Mesothelial cell of epicardium (in vitro differentiated cells): ENCODE measurements at regions not wholly inside any gene's neighbourhood (a gene's known extent, or its start where the extent isn't known, plus 50 kb on each side); places are given as distances from the start of the nearest gene placed in this dataset.

Experiments used
- DNase-seq, 2 experiments: peaks; one replicate each; pipeline ENCODE4 v3.0.0; 2021; ENCODE audit warnings: low spot score in 2 of 2; ENCODE audit not compliant: unreplicated experiment in 2 of 2
- H3K27ac Mint-ChIP-seq: 2 replicates; pipeline ENCODE4 v1.8.0; 2021; ENCODE audit warnings: mixed read lengths
- H3K27me3 Mint-ChIP-seq: 2 replicates; pipeline ENCODE4 v1.8.0; 2021; ENCODE audit warnings: low read depth, mixed read lengths
- H3K36me3 Mint-ChIP-seq: 2 replicates; pipeline ENCODE4 v1.8.0; 2021; ENCODE audit warnings: mixed read lengths
- H3K4me1 Mint-ChIP-seq: 2 replicates; pipeline ENCODE4 v1.8.0; 2021; ENCODE audit warnings: mixed read lengths
- H3K4me3 Mint-ChIP-seq: 2 replicates; pipeline ENCODE4 v1.8.0; 2021; ENCODE audit warnings: mild to moderate bottlenecking, moderate library complexity, mixed read lengths
- H3K9me3 Mint-ChIP-seq: 2 replicates; pipeline ENCODE4 v1.8.0; 2021; ENCODE audit warnings: mixed read lengths
- TF ChIP-seq, protein P1 (sequence below): fragments of 200-600 bp; sonication (generic); IDR thresholded peaks from one replicate; pipeline ENCODE4 v1.5.0; 2021; ENCODE audit warnings: antibody characterized with exemption; ENCODE audit not compliant: unreplicated experiment

DNA sequence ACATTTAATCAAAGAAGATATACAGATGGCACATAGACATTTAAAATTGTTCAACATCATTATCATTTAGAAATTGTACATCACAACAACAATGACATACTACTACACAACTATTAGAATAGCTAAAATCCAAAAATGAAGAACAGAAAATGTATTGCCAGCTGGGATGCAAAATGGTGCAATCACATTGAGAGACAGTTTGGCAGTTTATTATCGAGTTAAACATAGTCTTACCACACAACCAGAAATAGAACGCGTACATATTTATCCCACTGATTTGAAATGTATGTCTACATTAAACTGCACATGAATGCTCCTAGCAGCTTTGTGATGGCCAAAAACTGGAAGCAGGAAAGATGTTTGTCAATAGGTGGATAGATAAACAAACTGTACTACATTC is 791.5 kb upstream of the MGAT4C start:
- TF ChIP-seq, protein P1, sequence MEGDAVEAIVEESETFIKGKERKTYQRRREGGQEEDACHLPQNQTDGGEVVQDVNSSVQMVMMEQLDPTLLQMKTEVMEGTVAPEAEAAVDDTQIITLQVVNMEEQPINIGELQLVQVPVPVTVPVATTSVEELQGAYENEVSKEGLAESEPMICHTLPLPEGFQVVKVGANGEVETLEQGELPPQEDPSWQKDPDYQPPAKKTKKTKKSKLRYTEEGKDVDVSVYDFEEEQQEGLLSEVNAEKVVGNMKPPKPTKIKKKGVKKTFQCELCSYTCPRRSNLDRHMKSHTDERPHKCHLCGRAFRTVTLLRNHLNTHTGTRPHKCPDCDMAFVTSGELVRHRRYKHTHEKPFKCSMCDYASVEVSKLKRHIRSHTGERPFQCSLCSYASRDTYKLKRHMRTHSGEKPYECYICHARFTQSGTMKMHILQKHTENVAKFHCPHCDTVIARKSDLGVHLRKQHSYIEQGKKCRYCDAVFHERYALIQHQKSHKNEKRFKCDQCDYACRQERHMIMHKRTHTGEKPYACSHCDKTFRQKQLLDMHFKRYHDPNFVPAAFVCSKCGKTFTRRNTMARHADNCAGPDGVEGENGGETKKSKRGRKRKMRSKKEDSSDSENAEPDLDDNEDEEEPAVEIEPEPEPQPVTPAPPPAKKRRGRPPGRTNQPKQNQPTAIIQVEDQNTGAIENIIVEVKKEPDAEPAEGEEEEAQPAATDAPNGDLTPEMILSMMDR = no peak
- peaks cover 9% of the 10 kb centered on the region for H3K27me3 Mint-ChIP-seq
- H3K36me3 Mint-ChIP-seq = no peaks in the 10 kb centered on the region
- H3K4me1 Mint-ChIP-seq = peaks cover 2% of the 10 kb centered on the region
- H3K27ac Mint-ChIP-seq = no peak overlapping the region
- DNase-seq = no peak
- H3K9me3 Mint-ChIP-seq = no peaks in the 10 kb centered on the region
- no peak overlapping the region for H3K4me3 Mint-ChIP-seq

DNA sequence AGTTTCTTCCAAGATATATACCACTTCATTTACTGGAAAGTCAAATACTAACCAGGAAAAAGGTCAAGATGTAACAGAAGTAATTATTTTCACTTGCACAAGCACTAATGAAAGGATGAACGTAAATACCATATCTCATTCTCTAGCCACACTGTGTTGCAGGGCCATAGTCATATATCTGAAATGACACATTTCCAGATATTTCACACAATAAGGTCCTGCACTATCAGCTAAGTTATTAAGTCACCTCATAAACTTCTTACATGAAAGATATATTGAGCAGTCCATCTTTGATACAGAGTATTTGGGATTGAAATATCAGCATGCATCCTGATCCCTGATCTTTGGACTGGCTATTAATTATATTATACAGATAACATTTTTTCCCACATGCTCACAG is 783.3 kb upstream of the MGAT4C start:
- H3K27me3 Mint-ChIP-seq = peaks cover 18% of the 10 kb centered on the region

DNA sequence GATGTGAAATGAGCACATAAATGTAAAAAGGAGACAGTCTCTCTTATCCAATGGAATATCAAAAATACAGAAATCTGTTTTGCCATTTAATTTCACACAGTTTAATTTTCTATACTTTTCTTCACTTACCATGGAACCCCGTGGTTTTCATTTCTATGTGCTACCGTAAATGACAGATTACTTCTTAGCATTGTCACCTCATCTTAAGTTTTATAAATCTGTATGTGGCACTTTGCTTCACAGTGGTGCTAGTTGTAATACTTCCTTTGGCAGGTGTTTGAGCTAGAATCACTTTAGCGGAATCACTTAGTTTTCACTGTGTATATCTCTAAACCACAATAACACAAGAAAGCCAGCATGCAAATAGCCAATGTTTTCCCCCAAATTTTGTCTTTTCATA is 781.9 kb upstream of the MGAT4C start:
- TF ChIP-seq, protein P1 = no peak
- Mint-ChIP-seq H3K27ac (no peak overlapping the region), H3K36me3 (no peaks in the 10 kb centered on the region), H3K9me3 (no peaks in the 10 kb centered on the region), H3K4me3 (no peak overlapping the region), H3K27me3 (peaks cover 21% of the 10 kb centered on the region), H3K4me1 (peaks cover 8% of the 10 kb centered on the region)
- DNase-seq = no peak

More for the DNA sequence above, 783.3 kb upstream of the MGAT4C start:
- no peak for DNase-seq
- peaks cover 8% of the 10 kb centered on the region for H3K4me1 Mint-ChIP-seq
- H3K27ac Mint-ChIP-seq = no peak overlapping the region
- no peak overlapping the region for H3K4me3 Mint-ChIP-seq
- TF ChIP-seq, protein P1 = no peak
- no peaks in the 10 kb centered on the region for H3K9me3 Mint-ChIP-seq
- H3K36me3 Mint-ChIP-seq = no peaks in the 10 kb centered on the region

DNA sequence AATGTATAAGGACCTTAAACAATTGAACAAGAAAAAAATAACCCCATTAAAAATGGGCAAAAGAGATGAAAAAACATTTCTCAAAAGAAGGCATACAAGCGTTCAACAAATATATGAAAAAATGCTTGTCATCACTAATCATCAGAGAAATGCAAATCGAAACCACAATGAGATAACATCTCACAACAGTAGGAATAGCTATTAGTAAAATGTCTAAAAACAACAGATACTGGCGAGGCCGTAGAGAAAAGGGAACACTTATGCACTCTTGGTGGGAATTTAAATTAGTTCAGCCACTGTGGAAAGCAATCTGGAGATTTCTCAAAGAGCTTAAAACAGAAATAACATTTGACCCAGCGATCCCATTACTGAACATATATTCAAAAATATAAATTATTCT is 769.8 kb upstream of the MGAT4C start:
- Mint-ChIP-seq H3K4me3 (no peak overlapping the region), H3K27ac (no peak overlapping the region), H3K4me1 (no peaks in the 10 kb centered on the region), H3K36me3 (no peaks in the 10 kb centered on the region), H3K9me3 (peaks cover 38% of the 10 kb centered on the region), H3K27me3 (peaks cover 5% of the 10 kb centered on the region)
- DNase-seq = no peak
- TF ChIP-seq, protein P1 = no peak

DNA sequence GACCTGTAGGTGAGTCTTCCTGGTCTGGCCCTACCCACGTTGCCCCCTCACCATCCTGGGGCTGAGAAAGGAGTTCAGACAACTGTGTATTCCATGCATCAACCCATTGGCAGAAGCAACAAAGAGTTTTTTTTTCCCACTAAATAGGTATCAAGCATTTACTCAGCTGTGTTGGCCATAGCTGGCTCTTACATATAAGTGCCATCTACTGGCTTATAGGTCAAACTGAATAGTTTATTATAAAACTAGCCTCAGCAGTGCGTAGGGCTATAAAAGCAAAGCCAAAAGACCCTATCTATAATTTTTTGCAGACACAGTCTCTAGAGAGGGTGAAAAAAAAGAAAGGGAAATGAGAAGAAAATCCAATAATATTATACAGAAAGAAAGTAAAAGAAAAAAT is 765.2 kb upstream of the MGAT4C start:
- Mint-ChIP-seq H3K4me1 (no peaks in the 10 kb centered on the region), H3K27me3 (no peaks in the 10 kb centered on the region), H3K27ac (no peak overlapping the region), H3K36me3 (peaks cover 5% of the 10 kb centered on the region), H3K4me3 (no peak overlapping the region), H3K9me3 (peaks cover 50% of the 10 kb centered on the region)
- TF ChIP-seq, protein P1 = no peak
- no peak for DNase-seq

DNA sequence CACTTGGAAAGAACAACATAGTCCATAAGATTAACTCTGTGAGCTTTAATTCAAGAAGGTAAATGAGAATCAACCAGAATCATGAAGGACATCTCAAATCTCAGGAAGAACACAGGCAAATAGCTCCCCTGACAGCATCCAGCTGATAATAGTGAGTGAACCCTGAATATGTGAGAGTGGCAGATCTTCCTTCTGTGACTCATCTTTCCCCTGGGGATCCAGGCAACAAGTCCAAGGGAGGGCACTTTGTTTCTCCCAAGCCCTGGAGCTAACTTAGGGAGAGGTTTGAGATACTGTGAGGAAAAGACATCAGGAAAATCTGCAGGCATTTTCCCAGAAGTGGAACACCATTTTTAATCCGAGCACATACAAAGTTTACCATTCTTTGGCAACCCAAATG is 763.9 kb upstream of the MGAT4C start:
- peaks cover 5% of the 10 kb centered on the region for H3K36me3 Mint-ChIP-seq
- TF ChIP-seq, protein P1 = no peak

More for the DNA sequence above, 763.9 kb upstream of the MGAT4C start:
- Mint-ChIP-seq H3K27me3 (no peaks in the 10 kb centered on the region), H3K9me3 (peaks cover 47% of the 10 kb centered on the region), H3K4me3 (no peak overlapping the region), H3K4me1 (no peaks in the 10 kb centered on the region), H3K27ac (no peak overlapping the region)
- no peak for DNase-seq
